ENCODE measurements at regions not wholly inside any gene's neighbourhood (a gene's known extent, or its start where the extent isn't known, plus 50 kb on each side); places are given as distances from the start of the nearest gene placed in this dataset.

GRCh38 chr5:148776261-148776660 is 50.1 kb upstream of the ADRB2 start:
- TF ChIP-seq SP1 (IDR thresholded peaks at IDR 0.05) (no peak), BHLHE40 (IDR thresholded peaks at IDR 0.05; ENCODE audit: borderline replicate concordance) (no peak), FOXK2 (IDR thresholded peaks at IDR 0.05) (no peak), ARNT (IDR thresholded peaks at IDR 0.05) (no peak), HDGF (IDR thresholded peaks at IDR 0.05; ENCODE audit: borderline replicate concordance) (no peak), LEF1 (IDR thresholded peaks at IDR 0.05; ENCODE audit: borderline replicate concordance) (no peak)

Data from HEK293T (cell line).